HS-27A (cell line): ENCODE measurements at regions not wholly inside any gene's neighbourhood (a gene's known extent, or its start where the extent isn't known, plus 50 kb on each side); places are given as distances from the start of the nearest gene placed in this dataset.

Source experiments
- DNase-seq: peaks from one replicate; pipeline ENCODE4 v3.0.0-alpha.2; 2012; ENCODE audit warnings: low read depth, missing footprints

DNA sequence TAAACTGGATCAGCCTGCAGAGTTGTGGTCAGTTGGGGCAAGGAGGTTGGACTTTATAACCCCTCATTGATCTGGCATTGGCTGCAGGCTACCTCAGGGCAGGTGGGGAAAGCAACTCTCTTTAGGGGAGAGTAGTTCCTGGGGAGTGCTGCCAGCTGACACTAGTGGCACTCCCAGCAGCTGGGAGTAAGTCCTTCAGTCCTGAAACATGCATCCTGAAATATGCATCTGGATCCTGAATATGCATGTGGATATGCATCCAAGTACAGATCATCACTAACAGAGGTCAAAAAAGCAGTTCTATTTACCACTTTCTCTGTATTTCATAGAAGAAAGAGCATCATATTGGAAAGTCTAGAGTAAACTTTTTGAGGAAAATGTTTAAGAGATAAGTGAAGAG is 350.8 kb downstream of the EPM2A start:
- DNase-seq: no peak

DNA sequence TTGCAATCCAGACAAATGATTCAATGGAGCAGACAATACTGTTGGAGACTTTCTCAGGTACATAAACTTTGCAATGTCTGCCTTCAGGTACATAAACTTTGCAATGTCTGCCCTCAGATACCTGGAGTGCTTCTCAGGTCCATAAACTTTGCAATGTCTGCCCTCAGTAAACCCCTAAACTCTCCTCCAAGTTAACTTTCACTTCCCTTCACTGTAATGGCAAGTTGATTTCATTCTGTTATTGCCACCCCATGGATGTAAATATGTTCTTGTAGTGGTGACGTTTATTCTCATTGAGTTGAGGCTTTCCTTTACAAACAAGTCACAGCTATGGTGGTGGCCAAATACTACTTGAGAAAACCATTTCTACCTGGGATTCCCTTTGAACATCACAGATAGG is 338.8 kb downstream of the EPM2A start:
- no peak for DNase-seq

DNA sequence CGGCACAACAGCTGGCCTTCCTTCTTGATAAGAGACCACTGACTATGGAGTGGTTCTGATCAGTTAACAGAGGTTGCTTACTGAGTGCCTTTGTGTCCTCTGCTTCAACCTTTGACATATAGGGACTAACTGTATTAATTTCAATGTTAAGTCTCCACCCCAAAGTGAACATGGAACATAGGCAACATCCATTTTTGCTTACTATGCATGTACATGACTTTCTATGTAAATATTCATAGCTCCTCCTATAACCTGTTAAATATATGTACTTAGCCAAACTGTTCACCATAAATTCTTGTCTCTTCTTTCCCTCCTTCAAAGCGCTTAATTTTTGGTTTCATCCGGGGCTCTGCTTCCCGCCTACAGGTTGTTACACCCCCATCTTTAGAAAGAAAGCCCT is 334.8 kb downstream of the EPM2A start:
- DNase-seq: no peak

DNA sequence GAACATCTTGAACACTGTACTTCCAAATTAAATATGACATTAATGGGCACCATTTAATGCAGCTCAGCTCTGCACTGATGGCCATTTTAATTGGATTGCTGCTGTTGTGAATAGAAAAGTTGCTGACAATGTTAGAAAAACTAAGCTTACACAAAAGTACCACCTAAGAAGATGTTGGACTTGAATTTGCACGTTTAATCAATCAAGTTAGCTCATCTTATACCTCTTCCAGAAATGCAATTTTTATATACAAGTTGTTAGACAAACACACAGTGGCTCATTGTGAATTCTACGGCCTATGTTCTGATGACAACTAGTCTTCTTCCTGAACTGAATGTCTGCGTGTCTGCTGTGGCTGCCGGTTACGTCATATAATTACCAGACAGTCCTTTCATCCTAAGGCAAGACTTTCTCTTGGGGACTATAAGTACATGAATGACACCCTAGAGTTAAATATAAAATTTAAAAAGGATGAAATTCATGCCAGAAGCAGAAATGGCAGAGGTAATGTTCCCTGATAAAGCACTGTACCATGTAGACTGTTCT is 330.2 kb downstream of the EPM2A start:
- no peak for DNase-seq

- DNase-seq: no peak
Observed at GRCh38 chr6:145406783-145407182, 328.5 kb downstream of the EPM2A start.

- DNase-seq: no peak
Observed at GRCh38 chr6:145415616-145416015, 319.7 kb downstream of the EPM2A start.

GRCh38 chr6:145420599-145420998 is 314.7 kb downstream of the EPM2A start:
- no peak for DNase-seq

- DNase-seq: no peak
Observed at GRCh38 chr6:145423936-145424335, 311.4 kb downstream of the EPM2A start.

- DNase-seq: no peak
Observed at GRCh38 chr6:145427232-145427631, 308.1 kb downstream of the EPM2A start.

GRCh38 chr6:145428706-145429105 is 306.6 kb downstream of the EPM2A start:
- no peak for DNase-seq

DNA sequence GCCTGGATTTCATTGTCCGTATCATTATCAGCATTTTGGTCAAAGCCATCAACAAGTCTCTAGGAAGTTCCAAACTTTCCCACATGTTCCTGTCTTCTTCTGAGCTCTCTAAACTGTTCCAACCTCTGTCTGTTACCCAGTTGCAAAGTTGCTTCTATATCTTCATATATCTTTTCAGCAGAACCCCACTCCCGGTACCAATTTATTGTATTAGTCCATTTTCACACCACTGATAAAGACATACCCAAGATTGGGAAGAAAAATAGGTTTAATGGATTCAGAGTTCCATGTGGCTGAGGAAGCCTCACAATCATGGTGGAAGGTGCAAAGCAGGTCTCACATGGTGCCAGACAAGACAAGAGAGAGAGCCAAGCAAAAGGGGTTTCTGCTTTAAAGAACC is 293.2 kb downstream of the EPM2A start:
- DNase-seq: no peak

- DNase-seq: no peak
Observed at GRCh38 chr6:145445674-145446073, 289.6 kb downstream of the EPM2A start.

DNA sequence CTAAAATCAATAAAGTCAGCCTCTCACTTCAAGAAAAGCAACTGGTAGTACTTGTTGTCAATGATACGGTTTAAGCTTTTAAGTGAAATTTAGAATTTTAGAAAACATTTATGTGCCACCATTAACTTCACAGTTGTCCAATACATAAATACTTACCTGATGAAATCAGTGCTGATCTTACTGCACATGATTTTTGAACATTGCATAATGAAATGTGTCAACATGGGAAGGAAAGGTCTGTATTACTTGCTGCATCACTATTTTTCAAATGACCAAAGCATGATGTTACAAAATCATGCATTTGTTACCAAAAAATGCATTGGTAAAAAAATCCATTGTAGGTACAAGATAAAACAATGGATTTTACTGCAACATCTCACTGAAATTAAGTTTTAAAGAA is 284.3 kb downstream of the EPM2A start:
- DNase-seq: no peak

- no peak for DNase-seq
Observed at GRCh38 chr6:145453376-145453775, 281.9 kb downstream of the EPM2A start.

GRCh38 chr6:145454006-145454405 is 281.3 kb downstream of the EPM2A start:
- no peak for DNase-seq

GRCh38 chr6:145457556-145457955 is 277.8 kb downstream of the EPM2A start:
- no peak for DNase-seq

DNA sequence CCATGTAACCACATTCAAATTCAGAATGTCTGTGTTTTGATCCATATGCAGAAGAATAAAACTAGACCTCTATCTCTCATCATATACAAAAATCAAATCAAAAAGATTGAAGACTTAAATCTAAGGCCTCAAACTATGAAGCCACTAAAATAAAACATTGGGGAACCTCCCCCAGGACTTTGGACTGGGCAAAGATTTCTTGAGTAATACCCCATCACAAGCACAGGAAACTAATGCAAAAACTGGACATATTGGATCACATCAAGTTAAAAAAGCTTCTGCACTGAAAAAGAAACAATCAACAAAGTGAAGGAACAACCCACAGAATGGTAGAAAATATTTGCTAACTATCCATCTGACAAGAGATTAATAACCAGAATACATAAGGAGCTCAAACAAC is 266.8 kb downstream of the EPM2A start:
- no peak for DNase-seq

DNA sequence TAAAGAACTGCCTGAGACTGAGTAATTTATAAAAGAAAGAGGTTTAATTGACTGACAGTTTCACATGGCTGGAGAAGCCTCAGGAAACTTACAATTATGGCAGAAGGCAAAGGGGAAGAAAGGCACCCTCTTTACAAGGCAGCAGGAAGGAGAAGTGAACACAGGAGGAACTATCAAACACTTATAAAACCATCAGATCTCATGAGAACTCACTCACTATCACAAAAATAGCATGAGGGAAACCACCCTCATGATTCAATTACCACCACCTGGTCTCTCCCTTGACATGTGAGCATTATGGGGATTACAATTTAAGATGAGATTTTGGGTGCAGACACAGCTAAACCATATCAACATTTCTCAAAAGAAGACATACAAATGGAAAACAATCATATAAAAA is 266.3 kb downstream of the EPM2A start:
- DNase-seq: no peak

- DNase-seq: no peak
Observed at GRCh38 chr6:145475794-145476396, 259.4 kb downstream of the EPM2A start.

DNA sequence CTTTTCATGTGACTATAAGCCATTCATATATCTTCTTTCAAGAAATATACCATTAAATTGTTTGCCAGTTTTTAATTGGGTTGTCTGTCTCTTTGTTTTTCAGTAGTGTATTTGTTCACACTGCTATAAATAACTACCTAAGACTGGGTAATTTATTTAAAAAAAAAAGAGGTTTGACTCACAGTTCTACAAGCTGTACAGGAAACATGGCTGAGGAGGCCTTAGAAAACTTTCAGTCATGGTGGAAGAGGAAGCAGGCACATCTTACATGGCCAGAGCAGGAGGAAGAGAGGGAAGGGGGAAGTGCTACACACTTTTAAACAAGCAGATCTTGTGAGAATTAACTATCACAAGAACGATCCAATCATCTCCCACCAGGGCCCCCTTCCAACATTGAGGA is 255.3 kb downstream of the EPM2A start:
- no peak for DNase-seq

DNA sequence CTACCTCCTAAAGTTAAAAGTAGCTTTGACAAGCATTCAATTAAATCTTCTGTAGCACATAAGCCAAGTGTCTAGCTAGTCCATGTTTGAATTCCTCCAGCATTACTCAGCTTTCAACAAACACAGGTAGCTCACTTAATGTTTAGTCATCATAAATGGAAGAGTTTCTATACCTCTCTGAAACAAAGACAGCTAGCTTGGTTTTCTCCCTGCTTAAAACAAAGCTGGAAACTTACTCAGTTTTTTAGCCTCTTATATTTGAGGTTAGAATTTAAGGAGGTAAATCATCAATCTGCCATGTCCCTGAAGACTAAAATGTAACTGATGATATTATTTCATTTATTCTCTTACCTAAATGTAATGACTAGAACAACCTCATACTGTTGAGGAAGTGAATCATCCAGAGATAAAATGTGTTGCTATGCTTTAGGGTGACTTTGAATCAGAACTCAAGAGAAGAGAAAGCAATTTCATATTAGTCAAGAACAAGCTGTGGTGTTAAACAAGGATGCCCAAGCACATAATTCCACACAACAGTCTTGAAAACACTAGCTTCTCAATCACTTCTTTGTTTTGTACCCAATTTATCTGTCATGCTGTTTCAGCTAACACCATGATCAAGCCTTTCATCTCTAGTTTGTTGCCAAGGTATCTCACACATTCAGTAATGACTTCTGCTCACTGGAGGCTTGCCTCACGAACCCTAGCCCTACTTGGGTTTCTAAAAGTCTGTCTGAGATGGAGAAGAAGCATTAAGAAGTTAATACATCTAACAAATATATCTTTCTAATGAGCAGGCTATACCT is 251.9 kb downstream of the EPM2A start:
- no peak for DNase-seq

DNA sequence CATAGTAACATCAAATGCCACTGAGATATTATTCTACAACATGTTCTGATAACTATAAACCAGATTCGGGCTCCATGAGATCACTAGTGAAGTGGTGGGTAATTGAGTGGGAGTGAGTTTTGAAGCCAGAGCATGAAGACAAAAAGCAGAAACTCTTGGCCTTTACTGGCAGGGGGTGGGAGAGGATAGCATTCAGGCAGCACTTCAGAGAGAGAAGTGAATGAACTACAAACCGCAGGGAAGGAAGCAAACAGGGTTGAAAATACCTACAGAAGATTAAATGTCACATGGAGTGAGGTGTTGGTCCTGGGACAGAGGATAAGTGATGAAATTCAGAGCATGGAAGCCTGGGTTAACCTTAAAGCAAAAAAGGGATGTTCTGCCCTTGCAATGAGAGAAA is 250.0 kb downstream of the EPM2A start:
- no peak for DNase-seq

GRCh38 chr6:145486306-145486705 is 249.0 kb downstream of the EPM2A start:
- no peak for DNase-seq

- no peak for DNase-seq
Observed at GRCh38 chr6:145489583-145489982, 245.7 kb downstream of the EPM2A start.
